Suprapubic skin (tissue), 4 donors: ENCODE measurements at regions not wholly inside any gene's neighbourhood (a gene's known extent, or its start where the extent isn't known, plus 50 kb on each side); places are given as distances from the start of the nearest gene placed in this dataset.

Source experiments
- EP300 ChIP-seq: sonication (generic); formaldehyde crosslinking; IDR thresholded peaks from one replicate; pipeline ENCODE4 v1.6.1; 2017; ENCODE audit warnings: antibody characterized with exemption
- POLR2AphosphoS5 ChIP-seq, 3 donors: sonication (generic); formaldehyde crosslinking; IDR thresholded peaks; one replicate each; pipeline ENCODE4 v1.6.1; 2017; ENCODE audit warnings: antibody characterized with exemption in 3 of 3
- TF ChIP-seq, protein P1 (sequence below), 2 donors: fragments of 200-600 bp in 1 of 2; fragments of 450-650 bp in 1 of 2; sonication (generic) in 1 of 2; IDR thresholded peaks; one replicate each; pipeline ENCODE4 v1.5.1; 2016 to 2019; ENCODE audit warnings: antibody characterized with exemption in 2 of 2, mild to moderate bottlenecking in 1 of 2, moderate library complexity in 1 of 2

DNA sequence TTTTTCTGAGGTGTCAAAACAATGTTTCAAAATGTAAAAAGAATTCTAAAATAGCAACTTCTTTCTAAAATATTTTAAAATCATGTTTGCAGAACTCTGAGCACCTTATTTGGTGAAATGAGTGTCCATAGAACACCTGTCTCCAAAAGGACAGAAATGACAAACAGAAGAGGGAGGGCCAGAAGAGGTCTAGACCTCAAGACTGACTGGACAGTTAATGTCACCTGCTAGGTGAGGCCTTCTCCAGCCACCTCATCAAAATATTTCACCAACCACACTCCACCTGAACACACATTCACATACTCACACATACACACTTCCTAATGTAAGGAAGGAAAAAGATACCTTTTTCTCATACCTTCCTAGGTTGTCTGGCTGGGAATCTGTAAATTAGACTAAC is 147.8 kb upstream of the PLEKHA5 start:
- TF ChIP-seq POLR2AphosphoS5 (IDR thresholded peaks at IDR 0.05) (no peak), EP300 (no peak)
- TF ChIP-seq, protein P1, sequence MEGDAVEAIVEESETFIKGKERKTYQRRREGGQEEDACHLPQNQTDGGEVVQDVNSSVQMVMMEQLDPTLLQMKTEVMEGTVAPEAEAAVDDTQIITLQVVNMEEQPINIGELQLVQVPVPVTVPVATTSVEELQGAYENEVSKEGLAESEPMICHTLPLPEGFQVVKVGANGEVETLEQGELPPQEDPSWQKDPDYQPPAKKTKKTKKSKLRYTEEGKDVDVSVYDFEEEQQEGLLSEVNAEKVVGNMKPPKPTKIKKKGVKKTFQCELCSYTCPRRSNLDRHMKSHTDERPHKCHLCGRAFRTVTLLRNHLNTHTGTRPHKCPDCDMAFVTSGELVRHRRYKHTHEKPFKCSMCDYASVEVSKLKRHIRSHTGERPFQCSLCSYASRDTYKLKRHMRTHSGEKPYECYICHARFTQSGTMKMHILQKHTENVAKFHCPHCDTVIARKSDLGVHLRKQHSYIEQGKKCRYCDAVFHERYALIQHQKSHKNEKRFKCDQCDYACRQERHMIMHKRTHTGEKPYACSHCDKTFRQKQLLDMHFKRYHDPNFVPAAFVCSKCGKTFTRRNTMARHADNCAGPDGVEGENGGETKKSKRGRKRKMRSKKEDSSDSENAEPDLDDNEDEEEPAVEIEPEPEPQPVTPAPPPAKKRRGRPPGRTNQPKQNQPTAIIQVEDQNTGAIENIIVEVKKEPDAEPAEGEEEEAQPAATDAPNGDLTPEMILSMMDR (IDR thresholded peaks at IDR 0.05) = no peak
